Cerebellar nuclear complex (tissue), 1 donor: ENCODE measurements at regions not wholly inside any gene's neighbourhood (a gene's known extent, or its start where the extent isn't known, plus 50 kb on each side); places are given as distances from the start of the nearest gene placed in this dataset.

Experiments
- DNase-seq, 2 experiments: peaks; one replicate each; lab custom pipeline; 2025; lab: John Stamatoyannopoulos, UW

GRCh38 chr18:5091741-5092140 is 105.3 kb downstream of the AKAIN1 start:
- DNase-seq: no peak

GRCh38 chr18:5075297-5075696 is 121.8 kb downstream of the AKAIN1 start:
- DNase-seq: no peak

DNA sequence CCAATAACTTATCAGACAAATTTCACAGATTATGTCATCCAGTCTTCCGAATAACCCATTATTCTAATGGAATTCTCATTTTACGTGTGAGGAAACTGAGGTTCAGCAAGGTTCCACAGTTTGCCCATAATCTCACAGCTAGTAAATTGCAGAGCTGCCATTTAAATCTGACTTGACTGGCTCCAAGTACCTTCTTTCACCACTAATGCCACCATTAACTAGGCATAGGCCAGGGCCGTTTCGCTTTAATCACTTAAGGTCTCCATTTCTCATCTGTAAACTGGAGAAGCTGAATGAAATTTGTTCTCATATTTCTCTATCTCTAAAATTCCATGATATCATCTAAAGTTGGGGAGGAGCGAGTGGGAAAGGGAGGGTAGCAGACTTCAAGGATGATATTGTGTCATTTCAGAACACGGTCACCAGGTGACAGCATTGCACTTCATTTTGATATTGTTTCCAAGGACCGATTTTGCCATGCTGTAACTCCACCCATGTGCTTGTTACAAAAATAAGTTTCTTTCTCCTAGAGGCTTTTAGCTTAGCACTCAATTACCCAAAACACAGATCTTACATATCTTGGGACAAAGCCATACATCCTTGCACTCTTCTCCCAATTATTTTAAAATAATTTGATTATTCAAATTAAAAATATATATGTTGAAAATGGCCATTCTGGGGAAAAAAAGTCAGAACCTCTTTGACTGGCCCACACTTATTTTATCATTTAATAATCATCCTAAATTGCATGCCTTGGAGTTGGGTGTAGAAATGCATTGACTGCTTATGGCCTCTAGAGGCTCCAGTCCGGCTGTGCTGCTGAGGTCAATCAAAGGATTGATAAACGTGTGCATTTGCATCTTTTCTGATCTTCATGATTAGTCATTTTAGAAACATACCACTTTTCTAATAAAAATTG is 123.8 kb downstream of the AKAIN1 start:
- no peak for DNase-seq

DNA sequence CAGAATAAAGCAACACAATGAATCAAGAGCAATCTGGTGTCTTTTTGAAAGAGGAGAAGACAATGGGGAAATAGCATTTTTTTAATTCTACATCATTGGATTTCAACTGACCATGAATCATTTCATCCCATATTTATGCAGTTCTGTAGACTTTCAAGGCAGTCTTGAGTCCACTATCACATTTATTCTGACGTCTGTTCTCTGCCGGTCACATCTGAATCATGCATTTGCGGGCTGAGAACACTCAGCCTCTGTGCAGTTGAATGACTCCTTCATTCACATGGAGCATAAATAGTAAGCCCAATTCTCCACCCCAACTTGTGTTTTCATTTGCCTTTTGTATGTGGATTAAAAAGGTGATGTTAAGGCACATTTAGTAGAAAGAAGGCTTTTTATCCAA is 128.2 kb downstream of the AKAIN1 start:
- DNase-seq: no peak

DNA sequence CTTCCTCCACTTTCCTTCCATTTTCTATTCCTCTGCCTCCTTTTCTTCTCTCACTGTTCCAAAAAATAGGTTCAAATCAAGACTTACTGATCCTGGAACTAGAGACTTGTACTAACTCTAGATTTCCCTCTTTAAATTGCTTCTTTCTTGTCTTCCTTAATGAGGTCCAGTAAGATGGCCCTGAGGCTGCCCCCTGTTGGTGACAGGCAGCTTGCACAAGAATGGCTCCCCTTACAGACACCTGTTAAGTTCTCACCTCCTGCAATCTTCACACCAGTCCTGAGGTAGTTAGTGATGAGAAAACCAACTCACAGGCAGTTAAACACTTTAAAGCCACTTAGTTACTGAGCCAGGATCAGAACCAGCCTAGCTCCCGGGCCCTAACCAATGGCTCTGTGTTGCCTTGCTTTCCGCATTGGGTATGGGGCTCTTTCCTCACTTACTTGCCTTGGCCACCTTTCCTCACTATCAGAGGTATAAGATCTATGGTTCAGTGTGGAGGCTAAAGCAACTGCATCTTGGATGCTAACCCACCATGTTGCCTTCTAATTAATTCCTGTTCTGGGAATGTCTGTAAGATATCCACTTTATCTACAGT is 130.6 kb downstream of the AKAIN1 start:
- no peak for DNase-seq

- no peak for DNase-seq
These were observed 131.4 kb downstream of the AKAIN1 start for GRCh38 chr18:5065615-5066014.

- DNase-seq: no peak
These were observed 132.2 kb downstream of the AKAIN1 start for GRCh38 chr18:5064841-5065370.

- DNase-seq: no peak
These were observed 135.3 kb downstream of the AKAIN1 start for GRCh38 chr18:5061785-5062184.

DNA sequence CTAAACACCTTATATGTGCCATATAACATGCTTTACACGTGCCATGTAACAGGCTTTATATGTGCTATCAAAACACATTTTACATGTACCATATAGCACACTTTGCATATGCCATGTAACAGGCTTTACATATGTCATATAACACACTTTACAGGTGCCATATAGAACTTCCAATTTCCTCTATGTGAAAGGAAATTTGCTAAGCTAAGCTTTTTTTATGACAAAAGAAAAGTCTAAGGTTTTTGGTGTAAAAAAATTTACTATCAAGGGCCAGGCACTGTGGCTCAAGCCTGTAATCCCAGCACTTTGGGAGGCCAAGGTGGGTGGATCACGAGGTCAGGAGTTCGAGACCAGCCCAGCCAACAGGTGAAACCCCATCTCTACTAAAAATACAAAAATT is 136.5 kb downstream of the AKAIN1 start:
- no peak for DNase-seq

DNA sequence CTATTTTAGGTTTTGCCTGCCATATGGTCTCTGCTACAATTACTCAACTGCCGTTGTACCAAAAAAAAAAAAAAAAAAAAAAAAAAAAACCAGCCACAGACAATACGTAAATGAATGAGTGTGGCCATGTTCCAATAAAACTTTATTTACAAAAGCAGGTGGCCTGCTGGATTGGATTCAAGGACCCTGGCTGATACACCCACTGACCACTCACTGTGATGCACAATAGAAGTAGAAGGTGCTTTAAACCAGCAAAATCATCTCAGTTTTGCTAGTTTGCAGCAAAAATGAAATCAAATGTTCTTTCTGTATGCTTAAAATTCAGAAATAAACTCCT is 137.4 kb downstream of the AKAIN1 start:
- peak in 1 of 2 experiments; percentile 59 for DNase-seq

DNA sequence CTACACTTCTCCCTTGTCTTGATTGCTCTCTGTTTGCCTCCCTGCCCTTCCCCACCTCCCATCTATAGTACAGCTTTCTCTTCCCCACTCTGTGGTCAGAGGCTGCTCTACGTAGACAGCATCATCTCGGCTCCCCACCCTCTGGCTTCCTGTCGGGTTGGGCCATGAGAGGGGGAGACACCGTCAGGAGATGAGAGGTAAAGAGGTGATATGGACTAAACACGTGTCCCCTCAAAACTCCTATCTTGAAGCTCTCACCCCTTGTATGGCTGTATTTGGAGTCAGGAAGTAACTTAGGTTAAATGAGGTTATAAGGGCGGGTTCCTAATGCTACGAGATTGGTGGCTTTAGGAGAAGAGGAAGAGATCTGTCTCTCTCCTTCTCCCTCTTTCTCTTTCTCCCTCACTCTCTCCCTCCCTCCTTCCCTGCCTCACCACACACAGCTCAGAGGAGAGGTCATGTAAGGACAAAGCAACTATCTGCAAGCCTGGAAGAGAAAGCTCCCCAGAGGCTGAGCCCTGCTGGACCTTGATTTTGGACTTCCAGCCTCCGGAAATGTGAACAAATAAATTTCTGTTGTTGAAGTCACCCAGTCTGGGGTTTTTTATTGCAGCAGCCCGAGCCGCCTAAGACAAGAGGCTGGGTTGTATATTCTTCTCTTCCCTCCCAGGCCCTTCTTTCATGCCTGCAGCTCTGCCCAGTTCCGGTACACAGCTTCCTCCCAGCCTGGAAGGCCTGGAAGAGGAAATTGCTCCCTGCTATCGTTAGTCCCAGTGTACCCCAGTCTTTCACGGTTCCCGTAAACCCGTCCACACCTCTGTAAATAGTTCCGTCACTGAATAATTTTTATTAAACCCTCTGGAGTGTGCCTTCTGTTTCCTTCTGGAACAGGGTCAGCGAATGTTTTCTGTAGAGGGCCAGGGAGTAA is 138.0 kb downstream of the AKAIN1 start:
- peak in 1 of 2 experiments; percentile 59 for DNase-seq

DNA sequence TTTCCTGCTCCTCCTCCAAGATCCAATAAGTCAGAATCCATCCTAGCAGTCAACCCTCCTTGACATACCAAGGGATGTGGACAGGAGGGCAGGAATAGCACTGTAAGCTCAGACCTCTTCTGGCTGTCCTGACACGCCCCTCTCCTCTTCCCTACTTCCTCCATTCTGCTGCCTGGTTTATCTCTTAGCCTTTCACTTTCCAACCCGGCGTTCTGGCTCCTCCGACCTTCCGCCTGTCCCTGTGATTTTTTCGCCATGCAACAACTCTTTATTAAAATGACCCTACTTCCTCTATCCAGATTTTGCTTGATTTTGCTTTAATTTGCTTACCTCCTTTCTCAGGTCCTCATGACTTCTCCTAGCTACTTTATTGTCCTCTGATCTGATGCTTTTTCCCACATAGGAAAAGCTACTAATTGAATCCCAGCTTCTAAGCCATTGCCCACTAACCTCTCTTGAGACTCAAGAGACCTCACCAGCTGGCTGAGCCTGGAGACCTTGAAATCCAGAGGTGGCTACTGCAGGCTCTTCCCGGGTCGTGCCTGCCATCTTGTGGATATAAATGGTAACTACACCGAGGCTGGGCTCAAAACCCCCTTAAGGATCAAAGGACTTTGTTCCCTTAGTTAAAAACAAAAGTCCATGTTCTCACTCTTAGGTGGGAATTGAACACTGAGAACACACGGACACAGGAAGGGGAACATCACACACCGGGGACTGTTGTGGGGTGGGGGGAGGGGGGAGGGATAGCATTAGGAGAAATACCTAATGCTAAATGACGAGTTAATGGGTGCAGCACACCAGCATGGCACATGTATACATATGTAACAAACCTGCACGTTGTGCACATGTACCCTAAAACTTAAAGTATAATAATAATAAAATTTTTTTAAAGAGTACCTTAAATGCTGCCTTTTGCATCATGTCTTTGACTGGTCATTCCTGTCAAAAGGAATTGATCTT is 139.4 kb downstream of the AKAIN1 start:
- peak in 1 of 2 experiments; percentile 19 for DNase-seq

GRCh38 chr18:5052491-5052890 is 144.6 kb downstream of the AKAIN1 start:
- DNase-seq: no peak

DNA sequence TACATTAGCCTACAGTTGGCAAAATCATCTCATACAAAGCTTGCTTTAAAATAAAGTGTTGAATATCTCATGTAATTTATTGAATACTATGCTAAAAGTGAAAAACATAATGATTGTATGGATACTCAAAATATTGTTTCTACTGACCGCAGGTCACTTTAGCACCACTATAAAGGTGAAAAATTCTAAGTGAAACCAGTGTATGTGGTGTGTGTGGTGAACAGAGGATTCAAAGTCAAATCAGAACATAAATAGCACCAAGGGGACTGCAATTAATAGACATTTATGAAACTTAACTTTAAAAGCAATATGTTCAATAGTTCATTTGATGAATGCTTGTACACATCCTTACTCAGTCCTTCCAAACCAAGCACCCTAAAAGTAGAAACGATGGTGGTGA is 145.8 kb downstream of the AKAIN1 start:
- DNase-seq: no peak

DNA sequence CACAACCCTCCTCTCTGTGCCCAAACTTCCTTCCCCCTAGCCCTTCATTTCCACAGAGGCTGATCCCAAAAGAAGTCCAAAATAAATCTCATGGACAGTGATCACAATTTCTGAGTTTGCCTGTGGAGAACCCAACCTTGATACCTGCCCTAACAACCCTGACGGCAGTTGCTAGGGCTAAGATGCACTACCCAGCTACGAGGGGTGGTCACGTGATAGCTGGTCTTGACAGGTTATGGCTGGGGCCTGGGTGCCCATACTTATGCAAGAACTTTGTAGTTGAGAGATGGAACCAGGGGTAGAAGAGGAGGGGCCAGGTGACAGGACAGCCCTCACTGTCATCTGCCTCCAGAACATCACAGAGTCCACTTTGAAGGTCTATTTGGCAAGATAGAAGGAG is 147.9 kb downstream of the AKAIN1 start:
- DNase-seq: no peak

DNA sequence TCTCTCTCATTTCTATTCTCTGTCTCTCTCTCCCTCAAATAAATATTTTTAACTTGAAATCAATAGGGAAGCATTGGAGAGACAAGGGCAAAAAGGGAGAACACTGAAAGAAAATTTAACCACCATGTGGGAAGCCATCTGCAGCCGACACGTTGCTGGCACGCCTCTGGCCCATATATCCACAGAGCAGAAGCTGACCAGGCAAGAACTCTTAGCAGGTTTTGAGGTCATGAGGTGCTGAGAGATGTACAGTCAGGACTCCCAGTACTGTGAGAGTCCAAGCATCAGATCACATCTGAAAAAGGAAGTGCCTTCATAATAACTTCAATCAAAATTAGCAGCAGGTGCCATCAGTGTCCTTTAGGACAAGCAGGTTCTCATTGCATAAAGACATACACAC is 156.6 kb downstream of the AKAIN1 start:
- no peak for DNase-seq

GRCh38 chr18:5036523-5036922 is 160.5 kb downstream of the AKAIN1 start:
- DNase-seq: no peak

DNA sequence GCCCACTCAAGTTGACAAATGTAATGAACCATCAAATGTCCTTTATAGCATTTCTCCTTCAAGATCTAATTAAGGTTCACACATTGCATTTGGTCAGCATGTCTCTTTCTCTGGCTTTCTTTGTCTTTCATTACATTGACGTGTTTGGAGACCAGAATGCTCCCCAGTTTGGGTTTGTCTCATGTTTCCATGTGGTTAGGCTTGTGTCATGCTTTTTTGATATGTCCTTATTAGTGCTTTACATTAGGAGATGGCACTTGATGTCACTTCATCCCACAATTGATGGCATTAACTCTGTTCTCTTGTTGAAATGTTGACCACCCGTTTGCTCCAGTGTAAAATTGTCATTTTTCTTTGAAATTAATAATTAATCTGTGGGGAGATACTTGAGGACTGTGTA is 165.8 kb downstream of the AKAIN1 start:
- no peak for DNase-seq

- no peak for DNase-seq
These were observed 166.4 kb downstream of the AKAIN1 start for GRCh38 chr18:5030636-5031035.

DNA sequence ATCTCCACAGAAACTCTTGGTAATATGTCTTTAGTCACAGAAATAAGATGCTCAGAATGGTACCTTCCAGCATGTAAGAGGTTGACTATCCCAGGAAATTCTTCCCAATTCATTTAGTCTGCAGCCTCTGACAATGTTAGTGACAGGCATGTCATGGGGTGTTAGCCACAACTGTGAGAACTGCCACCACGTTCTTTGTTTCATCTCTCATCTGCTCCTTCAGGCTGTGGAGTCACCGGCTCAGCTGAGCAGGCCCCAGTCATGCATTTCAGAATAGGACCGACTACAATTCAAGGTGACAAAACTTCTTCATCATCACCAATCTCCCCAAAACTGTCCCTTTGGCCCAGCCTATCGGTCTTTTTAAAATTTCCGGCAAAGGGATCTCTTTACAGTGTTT is 167.5 kb downstream of the AKAIN1 start:
- DNase-seq: no peak

- no peak for DNase-seq
These were observed 172.3 kb downstream of the AKAIN1 start for GRCh38 chr18:5024741-5025140.
